LNCAP (cell line): ENCODE measurements at regions not wholly inside any gene's neighbourhood (a gene's known extent, or its start where the extent isn't known, plus 50 kb on each side); places are given as distances from the start of the nearest gene placed in this dataset.
A peak's percentile ranks its signal among the peaks of the same experiment; 100 is the strongest.

Experiments used
- TF ChIP-seq, protein P1 (sequence below): fragments of 450-650 bp; IDR thresholded peaks from 2 replicates; pipeline ENCODE4 v1.5.1; 2017; ENCODE audit warnings: mild to moderate bottlenecking

- TF ChIP-seq, protein P1, sequence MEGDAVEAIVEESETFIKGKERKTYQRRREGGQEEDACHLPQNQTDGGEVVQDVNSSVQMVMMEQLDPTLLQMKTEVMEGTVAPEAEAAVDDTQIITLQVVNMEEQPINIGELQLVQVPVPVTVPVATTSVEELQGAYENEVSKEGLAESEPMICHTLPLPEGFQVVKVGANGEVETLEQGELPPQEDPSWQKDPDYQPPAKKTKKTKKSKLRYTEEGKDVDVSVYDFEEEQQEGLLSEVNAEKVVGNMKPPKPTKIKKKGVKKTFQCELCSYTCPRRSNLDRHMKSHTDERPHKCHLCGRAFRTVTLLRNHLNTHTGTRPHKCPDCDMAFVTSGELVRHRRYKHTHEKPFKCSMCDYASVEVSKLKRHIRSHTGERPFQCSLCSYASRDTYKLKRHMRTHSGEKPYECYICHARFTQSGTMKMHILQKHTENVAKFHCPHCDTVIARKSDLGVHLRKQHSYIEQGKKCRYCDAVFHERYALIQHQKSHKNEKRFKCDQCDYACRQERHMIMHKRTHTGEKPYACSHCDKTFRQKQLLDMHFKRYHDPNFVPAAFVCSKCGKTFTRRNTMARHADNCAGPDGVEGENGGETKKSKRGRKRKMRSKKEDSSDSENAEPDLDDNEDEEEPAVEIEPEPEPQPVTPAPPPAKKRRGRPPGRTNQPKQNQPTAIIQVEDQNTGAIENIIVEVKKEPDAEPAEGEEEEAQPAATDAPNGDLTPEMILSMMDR = peak; percentile 69
Observed at GRCh38 chr1:30111431-30111830, 612.0 kb downstream of the MATN1 start.

DNA sequence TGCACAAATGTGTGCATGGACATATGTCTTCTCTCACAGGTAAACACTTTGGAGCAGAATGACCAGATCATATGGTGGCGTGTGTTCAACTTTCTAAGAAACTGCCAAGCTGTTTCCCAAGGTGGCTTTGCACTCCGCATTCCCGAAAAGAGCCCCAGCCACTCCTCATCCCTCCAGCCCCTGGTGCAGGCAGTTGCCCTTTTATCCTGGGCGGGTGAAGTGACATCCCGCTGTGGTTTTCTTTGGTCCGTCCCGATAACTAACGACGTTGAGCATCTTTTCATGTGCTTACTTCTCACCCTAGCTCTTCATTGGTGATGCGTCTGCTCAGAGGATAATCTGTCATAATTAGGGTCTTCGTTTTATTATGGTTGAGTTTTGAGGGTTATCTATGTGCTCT lies 612.5 kb downstream of the MATN1 start:
- TF ChIP-seq, protein P1 = no peak

DNA sequence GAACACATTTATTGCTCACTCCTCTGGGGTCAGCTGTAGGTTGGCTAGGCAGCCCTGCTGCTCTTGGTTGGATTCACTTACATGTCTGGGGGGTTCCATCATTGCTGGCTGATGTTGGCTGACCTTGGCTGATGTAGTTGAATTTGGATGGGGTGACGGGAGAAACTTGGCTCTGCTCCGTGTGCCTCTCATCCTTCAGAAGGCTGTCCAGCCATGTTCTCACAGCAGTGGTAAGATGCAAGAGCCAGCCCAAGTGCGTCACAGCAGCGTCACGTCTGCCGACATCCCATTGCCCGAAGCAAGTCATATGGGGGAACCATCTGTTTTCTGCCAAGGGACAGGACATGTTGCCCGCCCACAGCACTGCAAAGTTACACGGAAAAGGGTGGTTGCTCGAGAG lies 613.5 kb downstream of the MATN1 start:
- TF ChIP-seq, protein P1 = no peak

DNA sequence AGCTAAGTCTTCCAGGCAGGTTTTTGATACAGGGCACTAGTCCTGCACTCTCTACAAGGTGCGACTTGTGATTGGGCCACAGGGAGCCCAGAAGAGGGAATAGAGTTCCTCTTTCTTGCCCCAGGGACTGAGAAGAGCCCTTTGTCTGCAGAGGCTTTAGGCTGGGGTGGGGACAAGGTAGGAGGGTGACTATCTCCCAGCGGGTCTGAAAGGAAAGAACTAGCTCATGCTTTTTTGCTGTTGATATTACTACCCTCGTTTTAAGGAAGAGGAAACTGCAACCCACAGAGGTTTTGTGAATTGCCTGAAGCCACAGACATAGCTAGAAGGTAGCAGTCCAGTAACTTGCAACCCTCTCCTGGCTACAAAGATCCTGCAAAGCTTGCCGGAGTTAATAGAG lies 615.2 kb downstream of the MATN1 start:
- TF ChIP-seq, protein P1 = no peak

DNA sequence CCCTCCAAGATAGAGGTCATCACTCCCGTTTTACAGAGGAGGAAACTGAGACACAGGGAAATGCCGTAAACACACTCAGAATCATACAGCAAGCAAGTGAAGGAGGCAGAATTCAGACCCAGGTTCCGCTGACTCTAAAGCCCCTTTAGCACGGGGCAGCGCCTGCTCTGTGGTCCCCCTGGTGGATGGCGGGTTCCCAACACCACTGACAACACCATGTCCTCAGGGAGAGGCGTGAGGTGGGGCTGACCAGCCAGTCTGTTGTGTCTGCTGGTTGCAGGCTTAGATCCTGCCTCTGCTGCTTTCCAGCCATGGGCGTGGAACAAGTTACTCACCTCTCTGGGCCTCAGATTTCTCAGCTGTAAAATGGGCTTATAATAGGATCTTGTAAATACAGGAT lies 617.3 kb downstream of the MATN1 start:
- TF ChIP-seq, protein P1 = peak; percentile 32

GRCh38 chr1:30104551-30104950 lies 618.8 kb downstream of the MATN1 start:
- TF ChIP-seq, protein P1 = no peak

- TF ChIP-seq, protein P1 = no peak
Observed at GRCh38 chr1:30103708-30104411, 619.5 kb downstream of the MATN1 start.

- TF ChIP-seq, protein P1 = no peak
Observed at GRCh38 chr1:30102605-30103004, 620.8 kb downstream of the MATN1 start.
